ENCODE measurements at regions not wholly inside any gene's neighbourhood (a gene's known extent, or its start where the extent isn't known, plus 50 kb on each side); places are given as distances from the start of the nearest gene placed in this dataset.

DNA sequence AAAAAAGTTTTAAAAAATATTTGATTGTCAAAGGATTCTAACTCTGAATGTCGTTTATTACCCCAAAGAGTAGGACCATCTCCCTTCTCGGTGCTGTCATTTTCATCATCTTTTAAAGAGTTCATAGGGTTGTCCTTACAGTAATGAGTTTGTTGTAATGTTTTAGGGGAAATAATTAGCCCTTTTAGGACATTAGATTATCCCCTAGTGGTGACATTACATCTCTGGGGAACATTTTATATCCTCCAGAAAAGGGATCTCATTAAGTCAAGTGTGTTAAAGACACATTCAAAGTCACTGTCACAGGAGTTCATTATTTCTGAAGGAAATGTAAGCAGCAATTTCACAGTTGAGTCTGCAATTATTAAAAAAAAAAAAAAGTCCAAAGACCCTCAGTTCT, 99.3 kb upstream of the GJB6 start:
- 81 to 84% methylated on average over 2 of the region's 2 CpGs for WGBS, 2 donors
- H3K4me3 ChIP-seq: no peak overlapping the region

GRCh38 chr13:20326809-20327208, 94.7 kb upstream of the GJB6 start:
- 69 to 88% methylated on average over 3 of the region's 3 CpGs for WGBS, 2 donors
- Histone ChIP-seq H3K9me3 (peaks cover 0 to 42% (median 0%) of the 10 kb centered on the region in 4 donors), H3K4me3 (no peak overlapping the region), H3K4me1 (no peaks in the 10 kb centered on the region), H3K36me3 (no peaks in the 10 kb centered on the region), H3K27ac (no peak overlapping the region), H3K27me3 (peaks cover 0 to 2% of the 10 kb centered on the region in 2 donors)
- no peak for DNase-seq (ENCODE audit: low spot score in 2 of 2)
- TF ChIP-seq POLR2A (IDR thresholded peaks at IDR 0.05) (no peak), EP300 (IDR thresholded peaks at IDR 0.05) (no peak)
- TF ChIP-seq, protein P1, sequence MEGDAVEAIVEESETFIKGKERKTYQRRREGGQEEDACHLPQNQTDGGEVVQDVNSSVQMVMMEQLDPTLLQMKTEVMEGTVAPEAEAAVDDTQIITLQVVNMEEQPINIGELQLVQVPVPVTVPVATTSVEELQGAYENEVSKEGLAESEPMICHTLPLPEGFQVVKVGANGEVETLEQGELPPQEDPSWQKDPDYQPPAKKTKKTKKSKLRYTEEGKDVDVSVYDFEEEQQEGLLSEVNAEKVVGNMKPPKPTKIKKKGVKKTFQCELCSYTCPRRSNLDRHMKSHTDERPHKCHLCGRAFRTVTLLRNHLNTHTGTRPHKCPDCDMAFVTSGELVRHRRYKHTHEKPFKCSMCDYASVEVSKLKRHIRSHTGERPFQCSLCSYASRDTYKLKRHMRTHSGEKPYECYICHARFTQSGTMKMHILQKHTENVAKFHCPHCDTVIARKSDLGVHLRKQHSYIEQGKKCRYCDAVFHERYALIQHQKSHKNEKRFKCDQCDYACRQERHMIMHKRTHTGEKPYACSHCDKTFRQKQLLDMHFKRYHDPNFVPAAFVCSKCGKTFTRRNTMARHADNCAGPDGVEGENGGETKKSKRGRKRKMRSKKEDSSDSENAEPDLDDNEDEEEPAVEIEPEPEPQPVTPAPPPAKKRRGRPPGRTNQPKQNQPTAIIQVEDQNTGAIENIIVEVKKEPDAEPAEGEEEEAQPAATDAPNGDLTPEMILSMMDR (IDR thresholded peaks at IDR 0.05): no peak

More for the DNA sequence above, 99.3 kb upstream of the GJB6 start:
- no peak for TF ChIP-seq EP300 (IDR thresholded peaks at IDR 0.05)
- no peak for TF ChIP-seq POLR2A (IDR thresholded peaks at IDR 0.05)
- TF ChIP-seq, protein P1 (IDR thresholded peaks at IDR 0.05): no peak
- peaks cover 0 to 20% (median 0%) of the 10 kb centered on the region in 4 donors for H3K9me3 ChIP-seq
- no peaks in the 10 kb centered on the region for H3K4me1 ChIP-seq
- H3K36me3 ChIP-seq: no peaks in the 10 kb centered on the region
- peaks cover 0 to 2% of the 10 kb centered on the region in 2 donors for H3K27me3 ChIP-seq
- no peak for DNase-seq (ENCODE audit: low spot score in 2 of 2)
- H3K27ac ChIP-seq: no peak overlapping the region

DNA sequence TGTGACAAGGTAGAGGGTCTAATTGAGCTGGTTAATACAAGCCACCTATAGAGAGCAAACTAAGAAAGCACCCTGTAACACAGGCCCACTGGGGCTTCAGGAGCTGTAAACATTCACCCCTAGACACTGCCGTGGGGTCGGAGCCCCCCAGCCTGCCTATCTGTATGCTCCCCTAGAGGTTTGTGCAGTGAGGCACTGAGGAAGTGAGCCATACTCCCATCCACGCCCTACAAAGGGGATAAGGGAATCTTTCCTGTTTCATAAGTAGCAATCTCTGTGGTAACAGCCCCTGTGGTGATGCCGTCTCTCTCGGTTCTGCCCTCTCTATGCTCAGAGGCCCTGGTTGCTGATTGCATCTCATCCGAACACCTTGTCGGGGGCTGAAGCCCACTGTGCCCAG, 94.2 kb upstream of the GJB6 start:
- TF ChIP-seq POLR2A (IDR thresholded peaks at IDR 0.05) (no peak), EP300 (IDR thresholded peaks at IDR 0.05) (no peak)
- TF ChIP-seq, protein P1 (IDR thresholded peaks at IDR 0.05): no peak
- Histone ChIP-seq H3K4me3 (no peak overlapping the region), H3K9me3 (peaks cover 0 to 42% (median 0%) of the 10 kb centered on the region in 4 donors), H3K27ac (no peak overlapping the region), H3K36me3 (no peaks in the 10 kb centered on the region), H3K4me1 (no peaks in the 10 kb centered on the region), H3K27me3 (peaks cover 0 to 1% of the 10 kb centered on the region in 2 donors)
- WGBS, 2 donors: 73 to 79% methylated on average over 7 of the region's 7 CpGs
- DNase-seq (ENCODE audit: low spot score in 2 of 2): no peak

GRCh38 chr13:20320885-20321284, 88.8 kb upstream of the GJB6 start:
- peaks cover 0 to 16% (median 0%) of the 10 kb centered on the region in 4 donors for H3K9me3 ChIP-seq
- TF ChIP-seq, protein P1 (IDR thresholded peaks at IDR 0.05): no peak
- TF ChIP-seq EP300 (IDR thresholded peaks at IDR 0.05) (no peak), POLR2A (IDR thresholded peaks at IDR 0.05) (no peak)
- H3K4me1 ChIP-seq: no peaks in the 10 kb centered on the region
- no peaks in the 10 kb centered on the region for H3K27me3 ChIP-seq
- WGBS, 2 donors: 71 to 80% methylated on average over 8 of the region's 8 CpGs
- H3K36me3 ChIP-seq: no peaks in the 10 kb centered on the region
- H3K27ac ChIP-seq: no peak overlapping the region
- no peak for DNase-seq (ENCODE audit: low spot score in 2 of 2)
- no peak overlapping the region for H3K4me3 ChIP-seq

DNA sequence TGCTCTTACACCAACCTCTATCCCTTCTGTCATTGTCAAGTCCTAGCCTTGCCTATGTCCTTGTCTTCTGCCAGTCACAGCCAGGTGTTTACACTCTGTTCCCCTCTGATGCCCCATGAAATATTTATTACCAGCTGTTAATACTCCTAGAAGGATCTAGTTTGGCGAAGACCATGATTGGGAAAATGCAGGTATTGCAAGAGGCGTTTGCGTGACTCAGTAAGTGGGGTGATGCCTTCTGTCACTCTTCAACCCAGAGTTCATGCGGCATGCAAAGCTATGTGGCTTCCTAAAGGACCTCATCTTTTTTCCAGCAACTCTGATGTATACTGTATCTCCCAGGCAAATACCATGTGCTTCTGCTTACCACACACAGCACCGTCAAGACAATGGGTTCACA, 81.8 kb upstream of the GJB6 start:
- no peaks in the 10 kb centered on the region for H3K4me1 ChIP-seq

More for the DNA sequence above, 81.8 kb upstream of the GJB6 start:
- TF ChIP-seq EP300 (IDR thresholded peaks at IDR 0.05) (no peak), POLR2A (IDR thresholded peaks at IDR 0.05) (no peak)
- TF ChIP-seq, protein P1 (IDR thresholded peaks at IDR 0.05): no peak
- H3K36me3 ChIP-seq: no peaks in the 10 kb centered on the region
- DNase-seq (ENCODE audit: low spot score in 2 of 2): no peak
- H3K27me3 ChIP-seq: no peaks in the 10 kb centered on the region
- H3K9me3 ChIP-seq: peaks cover 0 to 8% (median 0%) of the 10 kb centered on the region in 4 donors
- no peak overlapping the region for H3K27ac ChIP-seq
- no peak overlapping the region for H3K4me3 ChIP-seq
- 93% methylated on average over 5 of the region's 5 CpGs for WGBS, 2 donors
